Activated CD4-positive, alpha-beta T cell treated with anti-CD3 and anti-CD28 coated beads, Interleukin-2, Interleukin-6, amounts not matched to agents 100 ng/mL and 50 ng/mL, durations not matched to agents 16 hours and 8 hours (primary cell): ENCODE measurements at regions not wholly inside any gene's neighbourhood (a gene's known extent, or its start where the extent isn't known, plus 50 kb on each side); places are given as distances from the start of the nearest gene placed in this dataset.

Experiments
- DNase-seq: peaks from one replicate; pipeline ENCODE4 v3.0.0-alpha.2; 2020

GRCh38 chr9:23341346-23341745, 484.7 kb downstream of the ELAVL2 start:
- no peak for DNase-seq

- DNase-seq: no peak
Observed at GRCh38 chr9:23342291-23342690, 483.7 kb downstream of the ELAVL2 start.

- no peak for DNase-seq
Observed at GRCh38 chr9:23343226-23343625, 482.8 kb downstream of the ELAVL2 start.

- DNase-seq: no peak
Observed at GRCh38 chr9:23361096-23361495, 464.9 kb downstream of the ELAVL2 start.

GRCh38 chr9:23372703-23373102, 453.3 kb downstream of the ELAVL2 start:
- no peak for DNase-seq

GRCh38 chr9:23375511-23375910, 450.5 kb downstream of the ELAVL2 start:
- DNase-seq: no peak

- no peak for DNase-seq
Observed at GRCh38 chr9:23379842-23380241, 446.2 kb downstream of the ELAVL2 start.

GRCh38 chr9:23380821-23381220, 445.2 kb downstream of the ELAVL2 start:
- DNase-seq: no peak

GRCh38 chr9:23382418-23382817, 443.6 kb downstream of the ELAVL2 start:
- DNase-seq: no peak

GRCh38 chr9:23394189-23394588, 431.9 kb downstream of the ELAVL2 start:
- DNase-seq: no peak

- no peak for DNase-seq
Observed at GRCh38 chr9:23408874-23409273, 417.2 kb downstream of the ELAVL2 start.

- no peak for DNase-seq
Observed at GRCh38 chr9:23412046-23412445, 414.0 kb downstream of the ELAVL2 start.

GRCh38 chr9:23412458-23412857, 413.6 kb downstream of the ELAVL2 start:
- no peak for DNase-seq

- no peak for DNase-seq
Observed at GRCh38 chr9:23413541-23413940, 412.5 kb downstream of the ELAVL2 start.

- no peak for DNase-seq
Observed at GRCh38 chr9:23423999-23424398, 402.0 kb downstream of the ELAVL2 start.

- no peak for DNase-seq
Observed at GRCh38 chr9:23426144-23426543, 399.9 kb downstream of the ELAVL2 start.

GRCh38 chr9:23431459-23431858, 394.6 kb downstream of the ELAVL2 start:
- no peak for DNase-seq

- DNase-seq: no peak
Observed at GRCh38 chr9:23434654-23435053, 391.4 kb downstream of the ELAVL2 start.

- no peak for DNase-seq
Observed at GRCh38 chr9:23438299-23438907, 387.6 kb downstream of the ELAVL2 start.

- DNase-seq: no peak
Observed at GRCh38 chr9:23441275-23441674, 384.8 kb downstream of the ELAVL2 start.

GRCh38 chr9:23444658-23445057, 381.4 kb downstream of the ELAVL2 start:
- DNase-seq: no peak

- no peak for DNase-seq
Observed at GRCh38 chr9:23447166-23447565, 378.9 kb downstream of the ELAVL2 start.

- no peak for DNase-seq
Observed at GRCh38 chr9:23447944-23448343, 378.1 kb downstream of the ELAVL2 start.

- no peak for DNase-seq
Observed at GRCh38 chr9:23451802-23452418, 374.1 kb downstream of the ELAVL2 start.

- no peak for DNase-seq
Observed at GRCh38 chr9:23464275-23464674, 361.8 kb downstream of the ELAVL2 start.
